IMR-90 (cell line): ENCODE measurements at regions not wholly inside any gene's neighbourhood (a gene's known extent, or its start where the extent isn't known, plus 50 kb on each side); places are given as distances from the start of the nearest gene placed in this dataset.

Experiments
- ATAC-seq: fragments of 200-7000 bp; cut with Tn5 transposase; 2 replicates; pipeline ENCODE4 v1.9.1; 2020; ENCODE audit warnings: low read depth, mild to moderate bottlenecking, moderate library complexity
- BruUV-seq: library from RNA; stranded (reverse); fragments of 400-500 nt; replicated peaks from 2 replicates; lab custom pipeline; 2021; lab: Mats Ljungman, UMichigan
- CTCF ChIA-PET: fragments of 300-600 bp; formaldehyde crosslinking; extraction: SDS; loops from one replicate; lab custom pipeline; 2021; ENCODE audit warnings: antibody characterized with exemption; lab: Yijun Ruan, JAX
- POLR2A ChIA-PET: fragments of 300-600 bp; sonication (Branson Sonifier 250); formaldehyde crosslinking; loops from one replicate; lab custom pipeline; 2022; ENCODE audit warnings: antibody characterized with exemption; ENCODE audit not compliant: unreplicated experiment; lab: Charles Lee
- DNase-seq: peaks from one replicate; pipeline ENCODE4 v3.0.0; 2013
- H2AFZ ChIP-seq: replicated peaks from 2 replicates; pipeline ENCODE3; 2013; ENCODE audit warnings: low read length, mild to moderate bottlenecking; ENCODE audit not compliant: poor library complexity
- H2AK5ac ChIP-seq: 2 replicates; pipeline ENCODE4 v1.6.1; 2013; ENCODE audit warnings: low read depth, low read length, inconsistent platforms
- H2AK9ac ChIP-seq: replicated peaks from 2 replicates; pipeline ENCODE3; 2013; ENCODE audit warnings: mild to moderate bottlenecking, low read depth, low read length, moderate library complexity; ENCODE audit not compliant: poor library complexity
- H2BK120ac ChIP-seq: 2 replicates; pipeline ENCODE4 v1.6.1; 2013; ENCODE audit warnings: low read depth, low read length, inconsistent platforms
- H2BK15ac ChIP-seq: 3 replicates; pipeline ENCODE4 v1.6.1; 2013; ENCODE audit warnings: low read depth, low read length, inconsistent platforms
- H2BK20ac ChIP-seq: 2 replicates; pipeline ENCODE4 v1.6.1; 2013; ENCODE audit warnings: low read depth, mild to moderate bottlenecking, inconsistent platforms, low read length, moderate library complexity
- H2BK5ac ChIP-seq: 2 replicates; pipeline ENCODE4 v1.6.1; 2013; ENCODE audit warnings: mild to moderate bottlenecking, low read depth, low read length, inconsistent platforms; ENCODE audit not compliant: poor library complexity, severe bottlenecking
- H3K14ac ChIP-seq: replicated peaks from 2 replicates; pipeline ENCODE4 v1.6.1; 2013; ENCODE audit warnings: low read depth, low read length, inconsistent platforms
- H3K18ac ChIP-seq: 2 replicates; pipeline ENCODE4 v1.6.1; 2013; ENCODE audit warnings: low read depth, low read length, control low read depth
- H3K23ac ChIP-seq: 2 replicates; pipeline ENCODE4 v1.6.1; 2013; ENCODE audit warnings: low read depth, low read length, inconsistent platforms
- H3K27ac ChIP-seq: 2 replicates; pipeline ENCODE4 v1.5.1; 2013; ENCODE audit warnings: mild to moderate bottlenecking, control low read depth, low read length; ENCODE audit not compliant: insufficient read depth
- H3K27me3 ChIP-seq: 2 replicates; pipeline ENCODE4 v1.6.1; 2013; ENCODE audit warnings: low read length; ENCODE audit not compliant: control insufficient read depth, insufficient read depth
- H3K36me3 ChIP-seq: 2 replicates; pipeline ENCODE4 v1.6.1; 2013; ENCODE audit warnings: low read length, mixed read lengths; ENCODE audit not compliant: control insufficient read depth, insufficient read depth
- H3K4ac ChIP-seq: 2 replicates; pipeline ENCODE4 v1.6.1; 2013; ENCODE audit warnings: low read depth, low read length, inconsistent platforms
- H3K4me1 ChIP-seq: 2 replicates; pipeline ENCODE4 v1.6.1; 2013; ENCODE audit warnings: low read length, mixed read lengths; ENCODE audit not compliant: control insufficient read depth, insufficient read depth
- H3K4me2 ChIP-seq: 2 replicates; pipeline ENCODE4 v1.6.1; 2013; ENCODE audit warnings: low read depth, mild to moderate bottlenecking, control low read depth, low read length, moderate library complexity
- H3K4me3 ChIP-seq: 2 replicates; pipeline ENCODE4 v1.5.1; 2013; ENCODE audit warnings: low read depth, mild to moderate bottlenecking, control low read depth, low read length, moderate library complexity; ENCODE audit not compliant: insufficient read depth
- H3K56ac ChIP-seq: 2 replicates; pipeline ENCODE4 v1.6.1; 2013; ENCODE audit warnings: low read length, inconsistent platforms; ENCODE audit not compliant: insufficient read depth; ENCODE audit errors: extremely low read depth
- H3K79me1 ChIP-seq, 2 experiments: 2 replicates each; pipeline ENCODE4 v1.6.1; 2013; ENCODE audit warnings: low read length in 2 of 2, inconsistent platforms in 1 of 2, low read depth in 1 of 2
- H3K9ac ChIP-seq: 2 replicates; pipeline ENCODE4 v1.6.1; 2013; ENCODE audit warnings: low read depth, low read length, control low read depth
- H3K9me1 ChIP-seq: 2 replicates; pipeline ENCODE4 v1.6.1; 2013; ENCODE audit warnings: low read length, inconsistent platforms; ENCODE audit not compliant: insufficient read depth
- H3K9me3 ChIP-seq: 2 replicates; pipeline ENCODE4 v1.6.1; 2013; ENCODE audit warnings: low read length; ENCODE audit not compliant: control insufficient read depth, insufficient read depth
- H4K20me1 ChIP-seq: 2 replicates; pipeline ENCODE4 v1.6.1; 2013; ENCODE audit warnings: low read length, inconsistent platforms; ENCODE audit not compliant: insufficient read depth
- H4K5ac ChIP-seq: 2 replicates; pipeline ENCODE4 v1.6.1; 2013; ENCODE audit warnings: mild to moderate bottlenecking, low read depth, low read length, control low read depth
- H4K8ac ChIP-seq, 2 experiments: 2 replicates each; pipeline ENCODE4 v1.6.1; 2013; ENCODE audit warnings: low read depth in 2 of 2, low read length in 2 of 2, control low read depth in 1 of 2, inconsistent platforms in 1 of 2
- H4K91ac ChIP-seq: 2 replicates; pipeline ENCODE4 v1.6.1; 2013; ENCODE audit warnings: low read depth, low read length, inconsistent platforms; ENCODE audit not compliant: insufficient read depth
- BHLHE40 ChIP-seq: fragments of 150-350 bp; IDR thresholded peaks from 2 replicates; pipeline ENCODE4 v1.6.1; 2016; ENCODE audit warnings: mild to moderate bottlenecking, low read depth, low read length
- CEBPB ChIP-seq: IDR thresholded peaks from 2 replicates; pipeline ENCODE4 v1.6.1; 2012; ENCODE audit warnings: low read depth, low read length, improper control_type of control experiment
- CHD1 ChIP-seq: IDR thresholded peaks from 2 replicates; pipeline ENCODE4 v1.6.1; 2012; ENCODE audit warnings: low read depth, low read length, improper control_type of control experiment
- FOS ChIP-seq: fragments of 150-350 bp; IDR thresholded peaks from 2 replicates; pipeline ENCODE4 v1.6.1; 2016; ENCODE audit warnings: low read depth, low read length
- MAFK ChIP-seq: IDR thresholded peaks from 2 replicates; pipeline ENCODE4 v1.6.1; 2012; ENCODE audit warnings: low read depth, low read length, improper control_type of control experiment
- MAZ ChIP-seq: IDR thresholded peaks from 2 replicates; pipeline ENCODE4 v1.6.1; 2012; ENCODE audit warnings: low read depth, mild to moderate bottlenecking, low read length, improper control_type of control experiment, moderate library complexity, borderline replicate concordance
- MXI1 ChIP-seq: IDR thresholded peaks from 2 replicates; pipeline ENCODE4 v1.6.1; 2012; ENCODE audit warnings: low read depth, mild to moderate bottlenecking, low read length, moderate library complexity, borderline replicate concordance
- NFE2L2 ChIP-seq: fragments of 150-350 bp; IDR thresholded peaks from 2 replicates; pipeline ENCODE4 v1.6.1; 2016; ENCODE audit warnings: low read depth, mild to moderate bottlenecking, low read length
- POLR2A ChIP-seq: IDR thresholded peaks from 2 replicates; pipeline ENCODE4 v1.6.1; 2012; ENCODE audit warnings: mild to moderate bottlenecking, low read depth, low read length
- RAD21 ChIP-seq: IDR thresholded peaks from 2 replicates; pipeline ENCODE4 v1.6.1; 2012; ENCODE audit warnings: low read length, improper control_type of control experiment
- RCOR1 ChIP-seq: IDR thresholded peaks from 2 replicates; pipeline ENCODE4 v1.6.1; 2012; ENCODE audit warnings: mild to moderate bottlenecking, low read length, improper control_type of control experiment; ENCODE audit not compliant: insufficient replicate concordance
- RFX5 ChIP-seq: IDR thresholded peaks from 2 replicates; pipeline ENCODE4 v1.8.0; 2012; ENCODE audit warnings: low read depth, mild to moderate bottlenecking, low read length, moderate library complexity
- SMC3 ChIP-seq: fragments of 150-350 bp; IDR thresholded peaks from 2 replicates; pipeline ENCODE4 v1.6.1; 2016; ENCODE audit warnings: low read depth, mild to moderate bottlenecking, antibody characterized with exemption, low read length, moderate library complexity
- WGBS, 2 experiments: methylation state at CpG; one replicate each; pipeline versions ENCODE4 v1.1.5 to v1.1.7; 2013; ENCODE audit warnings: missing lambda C conversion rate in 2 of 2; ENCODE audit not compliant: insufficient read length in 1 of 2; ENCODE audit errors: extremely low coverage in 2 of 2; 5-methylcytosine and 5-hydroxymethylcytosine counted together
- dilution Hi-C: fragments of 300-500 bp; cut with HindIII; formaldehyde crosslinking; loops from one replicate; pipeline ENCODE4 v1.14.3; 2018; ENCODE audit warnings: low sequenced_read_pairs; ENCODE audit not compliant: unreplicated experiment
- in situ Hi-C: fragments of 300-500 bp; cut with MboI; formaldehyde crosslinking; loops from 3 replicates; pipeline ENCODE4 v1.14.3; 2019; ENCODE audit warnings: low sequenced_read_pairs, inconsistent platforms, mixed read lengths
- intact Hi-C: fragments of 100-400 bp; cut with micrococcal nuclease; formaldehyde crosslinking; loops from 2 replicates; pipeline ENCODE4 v1.10.0; 2022
- TF ChIP-seq, protein P1 (sequence below): fragments of 150-350 bp; IDR thresholded peaks from 2 replicates; pipeline ENCODE4 v1.6.1; 2016; ENCODE audit warnings: low read depth, mild to moderate bottlenecking, low read length, moderate library complexity, borderline replicate concordance
- TF ChIP-seq, protein P2 (sequence below): conservative IDR thresholded peaks from 2 replicates; pipeline ENCODE4 v1.5.1; 2012; ENCODE audit warnings: mild to moderate bottlenecking, low read depth, low read length, improper control_type of control experiment
- TF ChIP-seq, protein P3 (sequence below): fragments of 150-350 bp; IDR thresholded peaks from 2 replicates; pipeline ENCODE4 v1.6.1; 2017; ENCODE audit warnings: mild to moderate bottlenecking, antibody characterized with exemption, low read length, low read depth

- ChIA-PET POLR2A (no interaction called here), CTCF (no interaction called here)
- Histone ChIP-seq H3K27ac (no peak overlapping the region), H2AK9ac (no peak overlapping the region), H3K4me3 (no peak overlapping the region), H3K79me1 (no peaks in the 10 kb centered on the region), H4K91ac (no peak overlapping the region), H3K9me3 (no peaks in the 10 kb centered on the region), H2BK15ac (no peak overlapping the region), H3K4me2 (no peak overlapping the region), H2AFZ (no peak overlapping the region), H3K4me1 (no peaks in the 10 kb centered on the region), H3K9ac (no peak overlapping the region), H2BK5ac (no peak overlapping the region), H3K4ac (no peak overlapping the region), H4K8ac (no peak overlapping the region), H3K23ac (no peak overlapping the region), H3K9me1 (no peaks in the 10 kb centered on the region), H2BK20ac (no peak overlapping the region), H4K20me1 (no peaks in the 10 kb centered on the region), H2AK5ac (no peak overlapping the region), H2BK120ac (no peak overlapping the region), H3K36me3 (no peaks in the 10 kb centered on the region), H3K18ac (no peak overlapping the region), H3K14ac (no peak overlapping the region), H4K5ac (no peak overlapping the region), H3K27me3 (no peaks in the 10 kb centered on the region), H3K56ac (no peak overlapping the region)
- WGBS, 2 experiments = no CpG with 5 or more reads among the region's 2 CpGs
- TF ChIP-seq FOS = no peak
- TF ChIP-seq MAZ = no peak
- TF ChIP-seq MAFK = no peak
- no peak for TF ChIP-seq CHD1
- no peak for TF ChIP-seq RAD21
- no peak for TF ChIP-seq POLR2A
- no peak for TF ChIP-seq RCOR1
- no peak for TF ChIP-seq SMC3
- TF ChIP-seq, protein P1, sequence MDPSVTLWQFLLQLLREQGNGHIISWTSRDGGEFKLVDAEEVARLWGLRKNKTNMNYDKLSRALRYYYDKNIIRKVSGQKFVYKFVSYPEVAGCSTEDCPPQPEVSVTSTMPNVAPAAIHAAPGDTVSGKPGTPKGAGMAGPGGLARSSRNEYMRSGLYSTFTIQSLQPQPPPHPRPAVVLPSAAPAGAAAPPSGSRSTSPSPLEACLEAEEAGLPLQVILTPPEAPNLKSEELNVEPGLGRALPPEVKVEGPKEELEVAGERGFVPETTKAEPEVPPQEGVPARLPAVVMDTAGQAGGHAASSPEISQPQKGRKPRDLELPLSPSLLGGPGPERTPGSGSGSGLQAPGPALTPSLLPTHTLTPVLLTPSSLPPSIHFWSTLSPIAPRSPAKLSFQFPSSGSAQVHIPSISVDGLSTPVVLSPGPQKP = no peak
- TF ChIP-seq NFE2L2 = no peak
- TF ChIP-seq RFX5 = no peak
- TF ChIP-seq, protein P2, sequence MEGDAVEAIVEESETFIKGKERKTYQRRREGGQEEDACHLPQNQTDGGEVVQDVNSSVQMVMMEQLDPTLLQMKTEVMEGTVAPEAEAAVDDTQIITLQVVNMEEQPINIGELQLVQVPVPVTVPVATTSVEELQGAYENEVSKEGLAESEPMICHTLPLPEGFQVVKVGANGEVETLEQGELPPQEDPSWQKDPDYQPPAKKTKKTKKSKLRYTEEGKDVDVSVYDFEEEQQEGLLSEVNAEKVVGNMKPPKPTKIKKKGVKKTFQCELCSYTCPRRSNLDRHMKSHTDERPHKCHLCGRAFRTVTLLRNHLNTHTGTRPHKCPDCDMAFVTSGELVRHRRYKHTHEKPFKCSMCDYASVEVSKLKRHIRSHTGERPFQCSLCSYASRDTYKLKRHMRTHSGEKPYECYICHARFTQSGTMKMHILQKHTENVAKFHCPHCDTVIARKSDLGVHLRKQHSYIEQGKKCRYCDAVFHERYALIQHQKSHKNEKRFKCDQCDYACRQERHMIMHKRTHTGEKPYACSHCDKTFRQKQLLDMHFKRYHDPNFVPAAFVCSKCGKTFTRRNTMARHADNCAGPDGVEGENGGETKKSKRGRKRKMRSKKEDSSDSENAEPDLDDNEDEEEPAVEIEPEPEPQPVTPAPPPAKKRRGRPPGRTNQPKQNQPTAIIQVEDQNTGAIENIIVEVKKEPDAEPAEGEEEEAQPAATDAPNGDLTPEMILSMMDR = no peak
- TF ChIP-seq BHLHE40 = no peak
- TF ChIP-seq MXI1 = no peak
- TF ChIP-seq, protein P3, sequence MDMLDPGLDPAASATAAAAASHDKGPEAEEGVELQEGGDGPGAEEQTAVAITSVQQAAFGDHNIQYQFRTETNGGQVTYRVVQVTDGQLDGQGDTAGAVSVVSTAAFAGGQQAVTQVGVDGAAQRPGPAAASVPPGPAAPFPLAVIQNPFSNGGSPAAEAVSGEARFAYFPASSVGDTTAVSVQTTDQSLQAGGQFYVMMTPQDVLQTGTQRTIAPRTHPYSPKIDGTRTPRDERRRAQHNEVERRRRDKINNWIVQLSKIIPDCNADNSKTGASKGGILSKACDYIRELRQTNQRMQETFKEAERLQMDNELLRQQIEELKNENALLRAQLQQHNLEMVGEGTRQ = no peak
- TF ChIP-seq CEBPB = no peak
- DNase-seq (no peak), ATAC-seq (no peak)
- dilution Hi-C loops (no loop called here), in situ Hi-C loops (no loop called here), intact Hi-C loops (no loop called here)
- no TSS peak for BruUV-seq
Observed at GRCh38 chr13:78176880-78177279, 258.2 kb upstream of the EDNRB start.
